A549 (cell line): ENCODE measurements at regions not wholly inside any gene's neighbourhood (a gene's known extent, or its start where the extent isn't known, plus 50 kb on each side); places are given as distances from the start of the nearest gene placed in this dataset.

Experiments used
- CBX2 ChIP-seq: fragments of 200-600 bp; sonication (generic); IDR thresholded peaks from 2 replicates; pipeline ENCODE4 v1.6.1; 2016; ENCODE audit warnings: low read depth, mild to moderate bottlenecking, borderline replicate concordance
- CTCF ChIP-seq: fragments of >200 bp; sonication (Bioruptor Twin); formaldehyde crosslinking; IDR thresholded peaks from 3 replicates; pipeline ENCODE4 v1.5.1; 2016
- ESRRA ChIP-seq: fragments of 150-350 bp; IDR thresholded peaks from 2 replicates; pipeline ENCODE4 v1.6.1; 2014; ENCODE audit warnings: mild to moderate bottlenecking, low read length, borderline replicate concordance
- HDAC2 ChIP-seq: fragments of 200-600 bp; sonication (generic); IDR thresholded peaks from 2 replicates; pipeline ENCODE4 v1.6.1; 2016
- JUN ChIP-seq, 2 experiments: fragments of >200 bp; sonication (Bioruptor Twin); formaldehyde crosslinking; IDR thresholded peaks; 2 replicates in 1 of 2; 3 replicates in 1 of 2; pipeline ENCODE4 v1.6.1; 2016 to 2017
- MAX ChIP-seq: IDR thresholded peaks from 2 replicates; pipeline ENCODE4 v1.6.1; 2012
- POLR2A ChIP-seq: IDR thresholded peaks from 2 replicates; pipeline ENCODE4 v1.6.1; 2012; ENCODE audit warnings: mild to moderate bottlenecking, low read length
- RCOR1 ChIP-seq: fragments of 150-350 bp; IDR thresholded peaks from 2 replicates; pipeline ENCODE4 v1.6.1; 2014; ENCODE audit warnings: antibody characterized with exemption, low read length, low read depth
- RFX5 ChIP-seq: fragments of 450-650 bp; IDR thresholded peaks from 2 replicates; pipeline ENCODE4 v1.7.1; 2014; ENCODE audit warnings: antibody characterized with exemption, mild to moderate bottlenecking, moderate library complexity
- RNF2 ChIP-seq: fragments of 200-600 bp; sonication (generic); IDR thresholded peaks from 2 replicates; pipeline ENCODE4 v1.6.1; 2016; ENCODE audit warnings: low read depth, mild to moderate bottlenecking, antibody characterized with exemption, moderate library complexity, borderline replicate concordance
- TP53 ChIP-seq: fragments of 250-450 bp; sonication (Bioruptor Pico); IDR thresholded peaks from 2 replicates; pipeline ENCODE4 v1.5.0; 2021; ENCODE audit warnings: mild to moderate bottlenecking, moderate library complexity
- USF2 ChIP-seq: fragments of 450-650 bp; IDR thresholded peaks from 2 replicates; pipeline ENCODE4 v1.6.1; 2014; ENCODE audit warnings: antibody characterized with exemption

DNA sequence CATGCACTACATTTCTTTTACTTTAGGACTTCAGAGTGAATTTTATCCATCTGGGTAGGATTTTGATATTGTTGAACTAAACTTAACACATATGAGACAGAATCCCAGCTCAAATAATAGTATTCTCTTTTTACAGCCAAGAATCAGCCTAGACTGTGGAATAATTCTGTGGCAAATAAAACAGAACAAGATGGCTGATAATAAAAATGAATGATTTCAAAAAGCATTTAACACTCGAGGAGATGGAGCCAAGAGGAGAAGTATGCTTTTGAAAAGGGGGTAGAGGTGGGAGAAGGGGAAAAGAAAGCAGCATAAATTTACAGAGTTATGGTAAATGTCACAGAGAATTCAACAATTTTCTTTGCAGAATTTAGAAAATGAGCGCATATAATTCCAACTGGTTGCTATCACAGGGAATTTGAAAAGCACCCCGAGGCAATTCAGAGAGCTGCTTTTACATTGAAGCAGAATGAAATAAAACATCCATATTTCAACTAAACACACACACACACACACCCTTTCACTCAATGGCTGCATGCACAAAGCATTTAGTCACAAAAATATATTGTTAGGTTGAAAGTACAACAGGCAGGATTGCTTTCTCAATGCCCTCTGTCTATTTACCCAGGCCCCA is 60.2 kb upstream of the DMAC1 start:
- TF ChIP-seq MAX (no peak), JUN (IDR thresholded peaks at IDR 0.05) (no peak), RFX5 (no peak), CTCF (no peak), RNF2 (no peak), USF2 (no peak), POLR2A (no peak), ESRRA (no peak), TP53 (CRISPR knock-in tag) (no peak), RCOR1 (no peak), HDAC2 (no peak), CBX2 (no peak)
